ENCODE measurements at regions not wholly inside any gene's neighbourhood (a gene's known extent, or its start where the extent isn't known, plus 50 kb on each side); places are given as distances from the start of the nearest gene placed in this dataset.

GRCh38 chr12:63410197-63410596 lies 258.1 kb downstream of the DPY19L2 start:
- no peak for TF ChIP-seq CTCF (optimal IDR thresholded peaks at IDR 0.05 in 1 of 3, IDR thresholded peaks at IDR 0.05 in 1 of 3, conservative IDR thresholded peaks at IDR 0.05 in 1 of 3; ENCODE audit: extremely low read depth in 1 of 3, insufficient read depth in 2 of 3, low read length in 3 of 3)
- TF ChIP-seq EZH2 (IDR thresholded peaks at IDR 0.05; ENCODE audit: low read length), result no peak
